ENCODE measurements at regions not wholly inside any gene's neighbourhood (a gene's known extent, or its start where the extent isn't known, plus 50 kb on each side); places are given as distances from the start of the nearest gene placed in this dataset.
A peak's percentile ranks its signal among the peaks of the same experiment; 100 is the strongest.

DNA sequence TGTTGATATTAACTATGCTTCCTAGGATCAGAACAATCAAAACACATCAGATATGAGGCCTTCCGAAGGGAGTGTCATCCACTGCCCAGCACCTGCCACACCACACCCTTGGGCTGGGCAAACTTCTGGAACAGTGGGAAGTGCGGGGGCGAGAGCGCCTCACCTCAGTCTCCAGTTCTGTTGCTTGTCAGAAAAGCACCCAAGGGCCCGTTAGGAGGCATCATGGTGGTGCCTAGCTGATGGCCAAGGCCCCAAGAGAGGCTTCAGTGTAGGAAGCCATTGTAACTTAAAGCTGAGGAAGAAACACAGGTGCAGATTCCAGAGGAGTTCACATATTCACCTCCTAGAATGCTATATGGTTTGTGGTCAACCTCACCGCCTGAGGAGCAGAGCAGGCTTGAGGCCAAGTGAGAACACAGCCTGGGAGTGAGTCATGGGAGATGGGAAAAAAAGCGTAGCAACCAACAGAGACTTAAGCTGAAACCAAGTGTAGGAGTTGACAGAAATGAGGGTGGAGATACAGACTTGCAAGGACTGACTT is 85.1 kb upstream of the ATL2 start:
- TF ChIP-seq POLR2A (IDR thresholded peaks at IDR 0.05) (no peak), POLR2AphosphoS5 (IDR thresholded peaks at IDR 0.05) (peak in 1 of 3 donors; percentile 56), EP300 (IDR thresholded peaks at IDR 0.05) (no peak)
- TF ChIP-seq, protein P1, sequence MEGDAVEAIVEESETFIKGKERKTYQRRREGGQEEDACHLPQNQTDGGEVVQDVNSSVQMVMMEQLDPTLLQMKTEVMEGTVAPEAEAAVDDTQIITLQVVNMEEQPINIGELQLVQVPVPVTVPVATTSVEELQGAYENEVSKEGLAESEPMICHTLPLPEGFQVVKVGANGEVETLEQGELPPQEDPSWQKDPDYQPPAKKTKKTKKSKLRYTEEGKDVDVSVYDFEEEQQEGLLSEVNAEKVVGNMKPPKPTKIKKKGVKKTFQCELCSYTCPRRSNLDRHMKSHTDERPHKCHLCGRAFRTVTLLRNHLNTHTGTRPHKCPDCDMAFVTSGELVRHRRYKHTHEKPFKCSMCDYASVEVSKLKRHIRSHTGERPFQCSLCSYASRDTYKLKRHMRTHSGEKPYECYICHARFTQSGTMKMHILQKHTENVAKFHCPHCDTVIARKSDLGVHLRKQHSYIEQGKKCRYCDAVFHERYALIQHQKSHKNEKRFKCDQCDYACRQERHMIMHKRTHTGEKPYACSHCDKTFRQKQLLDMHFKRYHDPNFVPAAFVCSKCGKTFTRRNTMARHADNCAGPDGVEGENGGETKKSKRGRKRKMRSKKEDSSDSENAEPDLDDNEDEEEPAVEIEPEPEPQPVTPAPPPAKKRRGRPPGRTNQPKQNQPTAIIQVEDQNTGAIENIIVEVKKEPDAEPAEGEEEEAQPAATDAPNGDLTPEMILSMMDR (IDR thresholded peaks at IDR 0.05), result no peak

Measured in stomach (tissue), 4 donors.